Naive thymus-derived CD8-positive, alpha-beta T cell (primary cell): ENCODE measurements at regions not wholly inside any gene's neighbourhood (a gene's known extent, or its start where the extent isn't known, plus 50 kb on each side); places are given as distances from the start of the nearest gene placed in this dataset.

ENCODE experiments used
- ATAC-seq, 2 donors: fragments of 150-1000 bp; cut with Tn5 transposase in 1 of 2; sonication (Bioruptor Pico), chemical (Tn5 transposase) in 1 of 2; 1 replicate in 1 of 2; 2 replicates in 1 of 2; pipeline ENCODE4 v1.10.0; 2021; ENCODE audit warnings: mild to moderate bottlenecking in 2 of 2, moderate library complexity in 2 of 2
- POLR2A ChIA-PET: fragments of 350-600 bp; sonication (Branson Sonifier 250); formaldehyde crosslinking; loops from one replicate; lab custom pipeline; 2021; ENCODE audit warnings: antibody characterized with exemption; lab: Charles Lee
- DNase-seq, 10 donors: peaks; one replicate each; pipeline versions ENCODE4 v3.0.0 to v3.0.0-alpha.2; 2020 to 2022
- H3K27ac Mint-ChIP-seq, 10 donors: one replicate each; pipeline ENCODE4 v1.8.0; 2020 to 2022; ENCODE audit warnings: mild to moderate bottlenecking in 10 of 10, mixed read lengths in 10 of 10, moderate library complexity in 4 of 10, inconsistent platforms in 1 of 10
- H3K27me3 Mint-ChIP-seq, 5 donors: one replicate each; pipeline ENCODE4 v1.8.0; 2021 to 2022; ENCODE audit warnings: mixed read lengths in 5 of 5
- H3K36me3 Mint-ChIP-seq, 3 donors: one replicate each; pipeline ENCODE4 v1.8.0; 2020 to 2022; ENCODE audit warnings: mixed read lengths in 3 of 3, mild to moderate bottlenecking in 2 of 3, inconsistent platforms in 1 of 3
- H3K4me1 Mint-ChIP-seq, 4 donors: one replicate each; pipeline ENCODE4 v1.8.0; 2021 to 2022; ENCODE audit warnings: mixed read lengths in 4 of 4
- H3K4me3 Mint-ChIP-seq, 10 donors: one replicate each; pipeline ENCODE4 v1.8.0; 2020 to 2022; ENCODE audit warnings: mild to moderate bottlenecking in 10 of 10, mixed read lengths in 10 of 10, moderate library complexity in 6 of 10, inconsistent platforms in 1 of 10
- H3K9me3 Mint-ChIP-seq, 9 donors: one replicate each; pipeline ENCODE4 v1.8.0; 2020 to 2022; ENCODE audit warnings: mixed read lengths in 9 of 9, mild to moderate bottlenecking in 3 of 9, inconsistent platforms in 1 of 9, moderate library complexity in 1 of 9

DNA sequence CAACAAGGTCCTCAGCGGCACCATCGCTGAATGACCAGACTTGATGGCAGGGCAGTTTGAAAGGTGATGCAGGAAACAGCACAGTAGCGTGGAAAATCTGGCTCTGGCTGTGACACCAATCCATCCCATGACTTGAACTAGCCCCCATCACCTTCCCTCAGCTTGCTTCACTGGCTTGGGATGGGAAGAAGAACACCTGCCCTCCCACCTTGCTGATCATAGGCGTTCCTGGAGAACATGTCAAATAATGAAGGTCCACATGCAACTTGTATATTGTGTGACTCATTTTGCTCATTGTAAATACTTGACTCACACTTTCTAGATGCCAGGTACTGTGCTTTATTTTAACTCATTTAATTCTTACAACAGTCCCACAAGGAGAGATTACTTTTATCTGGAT lies 292.4 kb upstream of the SPRED2 start:
- H3K27me3 Mint-ChIP-seq: peaks cover 4 to 34% (median 9%) of the 10 kb centered on the region in 5 donors
- H3K36me3 Mint-ChIP-seq: no peaks in the 10 kb centered on the region
- H3K4me3 Mint-ChIP-seq: no peak overlapping the region
- DNase-seq: no peak
- H3K4me1 Mint-ChIP-seq: no peaks in the 10 kb centered on the region
- no peak overlapping the region for H3K27ac Mint-ChIP-seq
- ATAC-seq: no peak
- POLR2A ChIA-PET: no interaction called here
- peaks cover 0 to 8% (median 0%) of the 10 kb centered on the region in 9 donors for H3K9me3 Mint-ChIP-seq

DNA sequence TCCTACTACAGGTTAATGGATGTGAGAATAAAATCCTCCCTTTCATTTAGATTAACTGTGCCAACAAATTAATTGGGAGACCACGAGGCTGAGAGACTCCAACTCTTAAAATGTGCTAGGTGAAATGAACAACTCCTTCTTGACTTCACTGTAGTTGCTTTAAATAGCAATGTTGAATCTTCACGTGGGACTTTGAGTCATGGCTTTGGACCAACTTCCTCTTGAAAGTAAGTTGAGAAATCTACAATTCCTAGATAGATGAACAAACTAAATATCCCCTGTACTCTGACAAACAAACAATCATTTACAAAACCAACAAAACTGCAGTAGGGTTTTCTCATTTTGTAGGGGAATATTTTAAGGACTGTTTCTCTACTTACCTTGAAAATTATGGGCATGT lies 291.9 kb upstream of the SPRED2 start:
- Mint-ChIP-seq H3K27me3 (peaks cover 4 to 34% (median 10%) of the 10 kb centered on the region in 5 donors), H3K4me1 (no peaks in the 10 kb centered on the region), H3K9me3 (peaks cover 0 to 8% (median 0%) of the 10 kb centered on the region in 9 donors), H3K27ac (no peak overlapping the region), H3K36me3 (no peaks in the 10 kb centered on the region), H3K4me3 (no peak overlapping the region)
- ATAC-seq (no peak), DNase-seq (no peak)
- POLR2A ChIA-PET: no interaction called here

DNA sequence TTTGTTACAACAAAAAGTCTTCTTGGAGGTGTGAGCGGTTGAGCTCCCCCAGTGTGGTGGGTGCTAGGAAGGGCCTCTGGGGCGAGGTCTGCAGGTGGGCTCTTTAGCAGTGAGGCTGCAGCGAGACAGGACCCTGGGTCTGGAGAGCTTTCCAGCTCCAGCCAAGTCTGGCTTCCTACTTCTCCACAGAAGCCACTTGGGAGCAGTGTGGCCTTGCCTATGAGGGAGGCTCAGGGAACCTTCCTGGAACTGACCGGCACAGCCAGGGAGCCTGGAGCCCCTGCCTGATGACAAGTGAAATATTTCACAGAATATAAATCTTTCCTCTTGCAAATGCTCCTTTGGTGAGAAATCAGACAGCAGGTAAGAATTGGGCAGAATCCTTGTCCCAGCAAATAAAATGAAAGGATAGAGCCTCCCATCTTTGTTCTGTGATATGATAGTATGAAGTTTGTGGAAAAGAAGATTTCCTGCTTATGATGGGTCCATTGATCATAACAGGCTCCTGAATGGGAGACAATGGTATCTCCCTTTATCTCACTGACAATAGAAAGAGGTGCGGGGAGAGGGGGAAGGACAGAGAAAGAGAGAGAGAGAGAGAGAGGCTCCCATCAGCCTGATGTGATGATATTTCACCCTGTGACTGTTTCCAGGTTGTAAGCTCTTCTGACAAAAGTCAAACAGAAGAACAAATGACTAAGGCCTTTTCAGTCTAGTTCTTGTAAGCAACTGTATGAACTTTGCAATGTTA lies 289.8 kb upstream of the SPRED2 start:
- DNase-seq (no peak), ATAC-seq (no peak)
- POLR2A ChIA-PET: no interaction called here
- Mint-ChIP-seq H3K27me3 (peaks cover 4 to 25% (median 12%) of the 10 kb centered on the region in 5 donors), H3K9me3 (peaks cover 0 to 3% (median 0%) of the 10 kb centered on the region in 9 donors), H3K27ac (no peak overlapping the region), H3K4me1 (no peaks in the 10 kb centered on the region), H3K4me3 (no peak overlapping the region), H3K36me3 (no peaks in the 10 kb centered on the region)

DNA sequence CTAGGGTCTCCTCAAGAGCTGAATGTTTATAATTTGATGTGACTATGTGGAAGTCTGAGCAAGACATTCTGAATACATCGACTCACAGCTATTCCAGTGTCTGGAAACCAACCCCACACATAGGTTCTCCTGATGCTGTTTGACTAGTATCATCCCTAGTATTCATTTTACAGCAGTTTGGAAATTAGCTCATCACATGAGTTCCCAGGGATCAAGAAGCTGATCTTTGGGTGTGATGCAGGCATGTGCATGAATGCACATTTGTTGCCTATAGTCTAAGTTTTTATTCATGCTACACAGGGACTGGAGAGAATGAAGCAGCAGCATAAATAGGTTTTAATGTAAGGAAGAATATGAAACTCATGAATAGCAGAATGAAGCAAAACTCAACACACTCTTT lies 284.3 kb upstream of the SPRED2 start:
- Mint-ChIP-seq H3K36me3 (no peaks in the 10 kb centered on the region), H3K9me3 (no peaks in the 10 kb centered on the region), H3K4me1 (no peaks in the 10 kb centered on the region), H3K27ac (no peak overlapping the region), H3K4me3 (no peak overlapping the region), H3K27me3 (peaks cover 2 to 12% (median 11%) of the 10 kb centered on the region in 5 donors)
- POLR2A ChIA-PET: no interaction called here
- ATAC-seq: no peak
- DNase-seq: no peak

DNA sequence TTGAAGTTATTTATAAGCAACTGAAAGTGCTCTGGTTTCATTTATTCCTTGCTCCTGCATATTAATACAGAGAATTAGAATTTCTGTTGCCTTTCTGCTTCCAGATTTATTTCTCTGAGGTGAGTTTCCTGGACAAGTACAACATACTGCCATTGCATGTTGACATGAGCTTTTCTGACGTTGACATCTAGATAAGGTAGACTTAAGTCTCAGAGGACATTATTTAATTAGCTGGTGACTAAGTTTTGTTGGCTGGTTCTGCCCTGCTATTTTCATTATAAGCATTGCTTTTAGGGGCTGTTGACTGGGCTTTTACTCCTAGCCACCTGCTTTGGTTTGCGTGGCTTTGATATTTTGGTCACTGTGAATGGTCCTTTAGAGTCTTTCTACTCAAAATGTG lies 282.9 kb upstream of the SPRED2 start:
- Mint-ChIP-seq H3K9me3 (no peaks in the 10 kb centered on the region), H3K4me3 (no peak overlapping the region), H3K36me3 (no peaks in the 10 kb centered on the region), H3K27ac (no peak overlapping the region), H3K4me1 (no peaks in the 10 kb centered on the region), H3K27me3 (peaks cover 2 to 11% (median 7%) of the 10 kb centered on the region in 5 donors)
- DNase-seq (no peak), ATAC-seq (no peak)
- POLR2A ChIA-PET: no interaction called here

DNA sequence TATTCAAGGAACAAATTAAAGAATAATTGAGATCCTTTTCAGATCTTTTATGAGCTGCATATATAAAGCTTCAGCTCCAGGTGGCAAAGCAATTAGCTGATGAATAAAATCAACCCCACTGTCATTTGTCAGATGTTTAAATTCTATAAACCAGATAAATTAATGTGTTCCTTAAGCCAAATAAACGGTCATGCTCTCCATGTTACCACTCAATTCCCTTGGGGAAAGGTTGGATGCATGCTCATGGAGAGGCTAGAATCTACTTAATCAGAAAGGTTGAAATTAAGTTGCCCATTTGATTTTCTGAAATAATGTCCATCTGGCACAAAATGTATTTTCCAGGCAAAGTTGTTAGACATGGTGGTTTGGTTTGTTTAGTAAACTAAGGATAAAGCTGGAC lies 282.5 kb upstream of the SPRED2 start:
- Mint-ChIP-seq H3K4me1 (no peaks in the 10 kb centered on the region), H3K4me3 (no peak overlapping the region), H3K27ac (no peak overlapping the region), H3K27me3 (peaks cover 1 to 13% (median 7%) of the 10 kb centered on the region in 5 donors), H3K9me3 (no peaks in the 10 kb centered on the region), H3K36me3 (no peaks in the 10 kb centered on the region)
- ATAC-seq: no peak
- POLR2A ChIA-PET: no interaction called here
- no peak for DNase-seq

DNA sequence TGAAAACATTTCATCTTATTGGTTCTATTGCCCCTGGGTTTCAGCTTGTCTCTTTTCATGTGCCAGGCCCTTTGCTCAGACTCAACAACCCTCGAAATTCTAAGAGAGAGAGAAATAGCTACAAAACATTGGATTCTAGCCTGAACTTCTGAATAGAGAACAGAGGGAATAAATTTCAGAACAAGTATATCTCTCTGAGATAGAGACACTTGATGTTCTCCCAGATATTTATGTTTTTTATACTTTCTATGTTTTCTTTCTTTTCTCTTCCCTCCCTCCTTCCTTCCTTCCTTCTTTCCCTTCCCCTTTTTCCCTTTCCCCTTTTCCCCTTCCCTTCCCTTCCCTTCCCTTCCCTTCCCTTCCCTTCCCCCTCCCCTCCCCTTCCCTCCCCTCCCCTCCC lies 279.5 kb upstream of the SPRED2 start:
- POLR2A ChIA-PET: no interaction called here
- no peak for DNase-seq
- Mint-ChIP-seq H3K4me3 (no peak overlapping the region), H3K9me3 (peaks cover 0 to 6% (median 0%) of the 10 kb centered on the region in 9 donors), H3K27me3 (peaks cover 4 to 18% (median 17%) of the 10 kb centered on the region in 5 donors), H3K4me1 (no peaks in the 10 kb centered on the region), H3K27ac (no peak overlapping the region), H3K36me3 (no peaks in the 10 kb centered on the region)
- no peak for ATAC-seq

DNA sequence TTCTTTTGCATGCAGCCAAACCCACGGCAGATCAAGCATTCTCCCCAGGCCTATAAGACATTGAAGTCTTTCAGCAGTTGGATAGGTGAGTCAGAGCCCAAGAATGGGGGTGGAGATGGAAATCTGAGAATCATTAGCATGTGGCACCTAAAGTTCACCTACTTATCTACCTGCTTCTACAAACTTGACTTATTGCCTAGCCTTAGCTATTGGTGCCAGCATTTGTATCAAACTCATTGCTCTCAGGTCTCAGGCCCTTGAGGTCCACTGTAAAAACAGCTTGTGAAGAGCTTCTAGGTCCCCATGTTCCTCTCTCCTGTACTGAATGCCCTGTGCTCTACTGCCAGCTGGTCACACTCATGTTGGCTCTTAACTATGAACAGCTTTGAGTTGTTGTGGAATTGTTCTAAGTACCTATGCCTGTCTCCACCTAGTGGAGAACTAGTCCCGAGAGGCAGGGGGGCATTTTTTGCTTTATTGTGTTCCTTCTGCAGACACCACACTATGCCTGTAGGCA lies 278.4 kb upstream of the SPRED2 start:
- Mint-ChIP-seq H3K4me1 (no peaks in the 10 kb centered on the region), H3K36me3 (no peaks in the 10 kb centered on the region), H3K9me3 (peaks cover 0 to 9% (median 0%) of the 10 kb centered on the region in 9 donors), H3K4me3 (no peak overlapping the region), H3K27me3 (peaks cover 4 to 18% (median 17%) of the 10 kb centered on the region in 5 donors), H3K27ac (no peak overlapping the region)
- POLR2A ChIA-PET: no interaction called here
- ATAC-seq (no peak), DNase-seq (no peak)

DNA sequence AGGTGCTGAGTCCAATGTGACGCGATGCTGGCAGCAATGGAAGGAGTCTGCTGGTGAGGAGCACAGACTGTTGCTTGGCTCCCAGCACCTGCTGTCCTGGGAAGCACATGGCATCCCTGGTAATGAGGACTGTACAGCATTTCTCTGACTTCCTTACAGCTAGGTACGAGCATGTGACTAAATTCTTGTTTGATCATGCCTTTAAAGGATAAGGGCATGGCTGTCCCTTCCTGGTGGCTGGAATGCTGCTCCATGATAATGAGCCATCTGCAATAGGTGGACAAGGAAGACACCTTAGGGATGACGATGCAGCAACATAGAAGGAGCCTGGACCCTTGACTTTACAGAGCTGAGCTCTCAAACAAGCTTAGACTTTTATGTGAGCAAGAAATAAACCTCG lies 278.0 kb upstream of the SPRED2 start:
- no peak overlapping the region for H3K27ac Mint-ChIP-seq
- H3K4me1 Mint-ChIP-seq: no peaks in the 10 kb centered on the region
- no peaks in the 10 kb centered on the region for H3K36me3 Mint-ChIP-seq
- no peak for ATAC-seq
- no peak for DNase-seq
- H3K9me3 Mint-ChIP-seq: peaks cover 0 to 9% (median 0%) of the 10 kb centered on the region in 9 donors
- POLR2A ChIA-PET: no interaction called here
- H3K4me3 Mint-ChIP-seq: no peak overlapping the region
- H3K27me3 Mint-ChIP-seq: peaks cover 4 to 18% (median 17%) of the 10 kb centered on the region in 5 donors

DNA sequence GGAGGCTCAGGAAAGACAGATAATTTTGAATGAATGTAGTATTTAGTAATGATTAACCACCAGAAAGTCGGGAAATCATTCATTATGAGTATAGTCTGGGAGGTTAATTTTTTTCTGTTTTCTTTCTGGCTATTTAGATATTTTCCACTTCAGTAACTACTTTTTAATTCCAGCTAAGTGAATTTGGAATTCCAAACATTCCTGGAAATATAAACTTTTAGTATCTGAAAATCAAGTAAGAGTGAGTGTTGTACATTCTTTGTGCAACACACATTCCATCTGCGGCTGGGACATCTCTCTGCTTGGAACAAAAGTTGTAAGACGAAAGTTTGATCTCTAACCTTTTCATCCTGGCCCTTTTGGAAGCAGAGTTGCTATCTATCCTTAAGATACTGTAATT lies 275.7 kb upstream of the SPRED2 start:
- H3K4me1 Mint-ChIP-seq: no peaks in the 10 kb centered on the region
- H3K4me3 Mint-ChIP-seq: no peak overlapping the region
- DNase-seq (no peak), ATAC-seq (no peak)
- H3K27ac Mint-ChIP-seq: no peak overlapping the region
- H3K27me3 Mint-ChIP-seq: peaks cover 9 to 27% (median 19%) of the 10 kb centered on the region in 5 donors
- no peaks in the 10 kb centered on the region for H3K36me3 Mint-ChIP-seq
- POLR2A ChIA-PET: no interaction called here
- H3K9me3 Mint-ChIP-seq: peaks cover 0 to 9% (median 0%) of the 10 kb centered on the region in 9 donors

DNA sequence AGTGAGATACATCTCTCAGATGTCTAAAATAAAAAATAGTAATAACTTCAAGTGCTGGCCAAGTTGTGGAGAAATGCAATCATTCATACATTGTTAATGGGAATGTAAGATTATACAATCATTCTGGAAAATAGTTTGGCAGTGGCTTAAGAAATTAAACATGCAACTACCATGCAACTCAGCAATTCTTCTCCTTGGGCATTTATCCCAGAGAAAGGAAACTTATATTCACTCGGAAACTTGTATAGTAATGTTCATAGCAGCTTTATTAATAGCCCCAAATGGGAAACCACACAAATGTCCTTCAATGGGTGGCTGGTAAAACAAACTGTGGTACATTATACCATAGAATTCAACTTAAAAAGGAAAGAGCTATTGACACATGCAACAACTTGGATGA lies 274.0 kb upstream of the SPRED2 start:
- POLR2A ChIA-PET: no interaction called here

DNA sequence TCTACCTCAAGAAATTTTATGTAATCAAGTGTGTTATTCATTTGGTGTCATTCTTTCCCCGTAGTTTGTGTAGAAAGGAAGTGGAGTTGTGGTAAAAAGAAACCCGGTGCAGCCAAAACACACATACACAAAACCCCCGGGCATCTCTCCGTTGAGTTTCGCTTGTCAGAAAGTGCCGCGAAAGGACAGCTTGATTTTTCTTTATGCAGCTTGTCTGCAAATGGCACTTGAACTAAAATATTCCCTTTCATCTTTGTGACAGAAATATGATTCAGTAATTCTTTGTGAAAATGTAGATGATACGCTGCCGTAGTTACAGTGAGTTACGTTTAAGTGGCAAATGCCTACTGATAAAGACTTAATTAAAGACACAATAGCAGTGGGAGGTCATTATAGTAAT lies 268.8 kb upstream of the SPRED2 start:
- peaks cover 0 to 2% (median 0%) of the 10 kb centered on the region in 9 donors for H3K9me3 Mint-ChIP-seq
- no peak for ATAC-seq
- no peak overlapping the region for H3K27ac Mint-ChIP-seq
- H3K4me1 Mint-ChIP-seq: no peaks in the 10 kb centered on the region
- H3K4me3 Mint-ChIP-seq: no peak overlapping the region
- no peaks in the 10 kb centered on the region for H3K36me3 Mint-ChIP-seq
- peaks cover 23 to 41% (median 27%) of the 10 kb centered on the region in 5 donors for H3K27me3 Mint-ChIP-seq
- DNase-seq: no peak
- POLR2A ChIA-PET: no interaction called here

More for the DNA sequence above, 274.0 kb upstream of the SPRED2 start:
- Mint-ChIP-seq H3K4me3 (no peak overlapping the region), H3K27me3 (peaks cover 17 to 40% (median 26%) of the 10 kb centered on the region in 5 donors), H3K9me3 (peaks cover 0 to 9% (median 0%) of the 10 kb centered on the region in 9 donors), H3K27ac (no peak overlapping the region), H3K4me1 (no peaks in the 10 kb centered on the region), H3K36me3 (no peaks in the 10 kb centered on the region)
- ATAC-seq: no peak
- no peak for DNase-seq

DNA sequence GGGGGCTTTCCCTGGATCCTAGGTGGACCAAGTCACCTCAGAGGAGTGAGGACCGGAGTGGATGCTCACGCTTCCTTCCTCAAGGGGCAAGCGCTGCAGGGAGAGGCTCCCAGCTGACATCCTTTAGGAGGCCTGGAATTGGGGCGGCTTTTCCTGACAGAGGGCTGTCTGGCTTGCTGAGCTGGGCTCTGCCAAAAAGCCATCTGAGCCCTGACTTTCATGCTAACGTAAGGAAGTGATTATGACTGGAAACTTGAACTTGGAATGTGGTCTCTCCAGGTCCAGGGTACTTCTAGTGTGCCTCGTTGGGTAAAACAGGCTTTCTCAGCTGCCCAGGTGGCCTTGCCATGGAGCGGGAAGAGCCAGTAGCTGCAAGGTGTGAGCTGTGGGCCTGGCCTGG lies 268.3 kb upstream of the SPRED2 start:
- no peak for ATAC-seq
- Mint-ChIP-seq H3K27ac (no peak overlapping the region), H3K27me3 (peaks cover 23 to 41% (median 27%) of the 10 kb centered on the region in 5 donors), H3K36me3 (no peaks in the 10 kb centered on the region), H3K4me1 (no peaks in the 10 kb centered on the region), H3K4me3 (no peak overlapping the region), H3K9me3 (peaks cover 0 to 2% (median 0%) of the 10 kb centered on the region in 9 donors)
- POLR2A ChIA-PET: no interaction called here
- DNase-seq: no peak
